NCI-H1092 (cell line): ENCODE measurements at regions not wholly inside any gene's neighbourhood (a gene's known extent, or its start where the extent isn't known, plus 50 kb on each side); places are given as distances from the start of the nearest gene placed in this dataset.

Experiments
- DNase-seq: peaks from one replicate; lab custom pipeline; 2025; lab: John Stamatoyannopoulos, UW

DNA sequence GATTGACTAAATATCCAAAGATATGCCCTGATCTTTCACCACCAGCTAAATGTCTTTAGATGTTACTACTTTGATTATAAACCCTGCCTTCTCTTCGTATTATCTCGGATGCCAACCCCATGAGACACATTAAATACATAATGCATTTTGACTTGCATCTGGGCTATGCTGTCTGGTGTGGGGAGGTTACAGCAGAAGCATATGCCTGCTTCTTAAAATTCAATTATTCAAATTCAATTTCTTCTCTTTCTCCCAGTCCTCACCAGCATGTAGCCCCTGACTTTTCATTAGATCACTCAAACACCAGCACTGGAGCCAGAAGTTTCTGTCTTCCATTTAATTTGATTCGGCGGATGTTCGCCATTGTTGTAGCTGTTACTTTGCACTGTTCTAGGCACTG, 360.7 kb upstream of the CAMK1G start:
- DNase-seq = no peak

DNA sequence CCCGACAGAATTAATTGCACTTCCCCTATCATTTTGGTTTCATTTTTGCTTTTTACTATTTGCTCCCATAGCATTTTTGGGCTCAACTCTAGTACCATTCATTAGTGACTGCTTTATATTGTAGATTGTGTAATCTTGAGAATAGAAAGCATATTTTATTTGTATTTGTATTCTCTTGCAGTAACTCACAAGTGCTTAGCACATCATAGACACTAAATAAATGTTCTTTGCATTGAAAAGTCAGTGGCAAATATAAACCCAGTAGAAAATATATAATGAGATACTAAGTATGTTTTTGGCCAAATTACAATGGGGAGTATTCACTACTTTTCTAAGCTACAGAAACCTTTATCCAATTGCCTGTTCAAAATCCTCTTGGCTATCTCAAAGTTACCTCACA, 359.7 kb upstream of the CAMK1G start:
- no peak for DNase-seq

DNA sequence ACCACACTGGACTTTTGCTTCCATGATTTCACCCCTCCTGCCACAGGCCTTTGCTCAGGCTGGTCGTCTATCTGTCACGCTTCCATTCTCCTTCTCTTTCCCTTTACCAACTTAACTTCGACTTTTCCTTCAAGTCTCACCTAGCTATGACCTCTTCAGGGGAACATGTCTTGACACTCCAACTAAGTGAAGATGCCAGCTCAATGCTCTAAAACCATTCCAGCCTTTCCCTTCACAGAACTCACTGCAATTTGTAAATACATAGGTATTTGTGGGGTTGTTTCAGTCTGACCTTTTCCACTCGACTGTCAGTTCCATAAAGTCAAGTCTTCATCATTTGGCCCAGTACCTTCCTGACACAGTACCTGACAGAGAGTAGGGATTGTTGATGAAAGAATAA, 358.6 kb upstream of the CAMK1G start:
- DNase-seq = no peak

DNA sequence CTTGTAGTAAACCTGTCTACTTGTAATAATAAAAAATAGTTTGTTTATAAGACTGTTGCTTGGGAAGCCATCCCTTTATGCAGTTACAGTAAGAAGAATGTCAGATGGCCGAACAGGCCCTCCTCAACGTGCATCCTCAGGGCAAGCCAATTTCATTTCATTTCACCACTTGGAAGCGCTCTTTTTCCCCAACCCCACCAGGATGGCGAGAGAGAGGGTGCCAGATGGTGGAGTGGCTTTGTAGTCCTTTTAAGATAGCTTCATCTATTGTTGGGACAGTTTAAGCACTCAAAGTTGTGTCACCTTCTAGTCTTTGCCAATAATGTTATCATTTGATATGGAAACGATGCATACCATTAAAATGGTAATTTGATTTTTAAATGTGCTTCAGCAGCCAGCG, 356.3 kb upstream of the CAMK1G start:
- DNase-seq = no peak

DNA sequence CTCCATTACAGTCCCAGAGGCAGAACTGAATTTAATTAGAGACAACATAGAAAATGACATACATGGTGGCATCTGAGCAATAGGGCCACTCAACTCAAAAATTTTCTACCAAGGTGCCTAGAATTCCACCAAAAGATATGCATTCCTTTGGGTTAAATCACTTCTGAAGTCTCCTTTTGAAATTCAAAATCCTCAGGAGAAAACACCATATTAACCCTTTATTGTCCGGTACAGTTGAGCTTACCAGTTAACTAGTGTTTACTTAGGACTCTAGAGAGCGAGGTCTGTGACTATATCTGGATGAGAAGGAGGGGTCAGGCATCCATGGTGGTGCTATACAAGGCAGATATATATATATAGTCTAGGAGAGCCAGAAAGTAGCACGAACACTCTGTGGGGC, 355.6 kb upstream of the CAMK1G start:
- no peak for DNase-seq

DNA sequence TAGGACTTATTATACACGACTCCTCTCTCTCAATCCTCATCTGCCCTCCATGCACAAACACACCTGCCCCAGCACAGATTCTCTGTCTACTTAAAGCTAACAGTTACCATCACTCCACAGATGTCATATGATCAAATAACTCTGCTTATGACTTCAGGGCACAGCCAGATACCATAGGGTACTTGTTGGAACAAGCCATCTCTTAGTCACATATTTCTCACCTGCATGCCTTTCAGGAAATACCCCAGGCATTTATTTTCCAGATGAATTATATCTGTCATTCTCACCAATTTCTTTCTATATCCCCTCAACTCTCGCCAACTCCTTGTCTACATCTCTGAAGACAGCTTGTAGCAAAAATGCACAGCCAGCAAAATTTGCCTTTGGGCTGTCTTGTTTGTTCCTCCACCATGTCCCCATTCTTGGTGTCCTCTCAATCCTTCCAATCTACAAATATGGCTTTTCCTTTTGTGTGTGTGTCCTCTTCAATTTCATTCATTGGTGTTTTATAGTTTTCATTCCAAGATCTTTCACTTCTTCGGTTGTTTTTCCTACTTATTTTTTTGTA, 353.9 kb upstream of the CAMK1G start:
- DNase-seq = no peak

DNA sequence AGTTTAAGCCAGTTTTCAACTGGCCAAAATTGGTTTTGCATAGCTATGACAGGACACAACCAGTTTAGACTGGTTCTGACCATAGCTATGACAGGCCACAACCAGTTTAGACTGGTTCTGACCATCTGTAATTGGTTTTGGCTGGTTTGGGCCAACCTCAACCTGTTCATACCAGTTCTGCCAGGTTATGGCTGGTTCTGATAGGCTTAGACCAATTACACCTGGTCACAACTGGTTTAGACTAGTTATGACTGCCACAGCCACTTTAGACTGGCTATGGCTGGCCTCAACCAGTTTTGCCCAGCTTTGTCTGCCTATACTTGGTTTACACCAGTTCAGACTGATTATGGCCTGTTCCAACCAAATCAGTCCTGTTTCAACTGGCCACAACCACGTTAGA, 353.2 kb upstream of the CAMK1G start:
- DNase-seq = no peak

DNA sequence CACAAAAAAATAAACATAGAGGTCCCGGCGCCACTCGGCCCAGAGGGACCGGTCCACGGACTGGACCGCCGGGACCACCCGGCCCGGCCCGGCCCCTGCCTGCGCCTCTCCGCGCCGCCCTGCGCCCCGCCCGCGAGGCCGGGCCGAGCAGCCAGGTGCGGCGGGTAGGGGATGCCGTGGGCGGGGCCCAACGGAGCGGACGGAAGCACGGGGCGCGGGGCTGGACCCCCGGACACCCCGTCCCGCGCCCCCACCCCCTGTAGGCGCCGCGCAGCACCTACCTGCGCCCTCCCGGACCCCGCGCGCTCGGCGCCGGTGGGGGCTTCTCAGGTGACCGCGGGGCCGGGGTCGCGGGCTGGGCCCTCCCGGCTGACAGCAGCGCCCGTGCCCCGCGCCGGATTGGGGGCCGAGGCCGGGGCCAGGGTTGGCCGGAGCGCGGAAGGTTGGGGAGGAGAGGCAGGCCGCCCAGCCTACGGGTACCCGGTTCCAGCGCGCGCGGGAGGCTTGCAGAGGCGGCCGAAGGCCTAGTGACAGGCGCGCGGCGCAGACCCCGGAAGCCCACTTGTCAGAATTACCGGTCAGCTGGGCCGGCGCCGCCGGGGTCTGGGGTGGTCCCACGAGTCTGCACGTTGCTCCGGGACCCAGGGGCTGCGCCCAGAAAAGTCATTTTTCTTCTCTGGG, 351.9 kb upstream of the CAMK1G start:
- DNase-seq = no peak

DNA sequence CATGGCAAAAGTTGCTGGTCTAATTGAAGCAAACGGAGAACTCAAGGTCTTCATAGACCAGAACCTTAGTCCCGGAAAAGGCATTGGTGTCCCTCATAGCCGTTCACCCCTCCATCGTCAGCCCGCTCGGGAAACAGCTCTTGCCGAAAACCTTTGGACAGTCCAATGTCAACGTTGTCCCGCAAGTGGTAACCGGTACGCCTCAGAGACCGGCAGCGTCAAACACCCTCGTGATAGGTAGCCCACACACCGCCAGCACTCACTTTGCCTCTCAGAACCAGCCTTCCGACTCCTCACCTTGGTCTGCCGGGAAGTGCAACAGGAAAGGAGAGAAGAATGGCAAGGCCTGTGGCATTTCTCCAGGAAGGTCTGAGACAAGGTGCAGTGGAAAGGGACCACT, 351.3 kb upstream of the CAMK1G start:
- no peak for DNase-seq

DNA sequence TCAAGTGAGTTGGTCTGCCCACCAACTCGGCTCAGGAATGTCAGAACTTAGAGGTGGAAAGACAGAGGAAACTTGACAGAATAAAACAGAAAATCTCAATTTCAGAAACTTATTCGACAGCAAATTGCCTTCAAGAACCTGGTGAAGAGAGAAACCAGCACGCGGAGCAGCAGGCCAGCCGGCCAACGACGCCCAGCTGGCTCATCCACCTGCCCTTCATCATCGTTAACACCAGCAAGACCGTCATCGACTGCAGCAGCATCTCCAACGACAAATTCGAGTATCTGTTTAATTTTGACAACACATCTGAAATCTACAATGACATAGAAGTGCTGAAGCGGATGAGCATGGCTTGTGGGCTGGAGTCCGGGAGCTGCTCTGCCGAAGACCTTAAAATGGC, 350.8 kb upstream of the CAMK1G start:
- DNase-seq = no peak

DNA sequence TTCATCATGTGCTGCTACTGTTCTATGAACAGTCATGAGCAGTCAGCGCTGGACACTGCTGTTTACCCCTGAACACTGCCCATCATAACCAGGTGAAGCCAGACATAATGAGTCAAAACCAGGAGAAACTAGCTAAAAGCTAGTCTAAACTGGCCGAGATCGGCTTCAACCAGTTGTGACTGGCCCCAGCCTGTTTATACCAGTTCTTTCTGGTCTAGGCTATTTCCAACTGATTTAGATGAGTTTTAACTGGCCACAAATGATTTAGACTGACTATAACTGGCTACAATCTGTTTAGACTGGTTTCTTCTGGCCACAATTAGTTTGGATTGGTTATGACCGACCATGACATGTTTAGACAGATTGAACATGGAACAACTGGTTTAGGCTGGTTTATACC, 348.3 kb upstream of the CAMK1G start:
- DNase-seq = no peak

DNA sequence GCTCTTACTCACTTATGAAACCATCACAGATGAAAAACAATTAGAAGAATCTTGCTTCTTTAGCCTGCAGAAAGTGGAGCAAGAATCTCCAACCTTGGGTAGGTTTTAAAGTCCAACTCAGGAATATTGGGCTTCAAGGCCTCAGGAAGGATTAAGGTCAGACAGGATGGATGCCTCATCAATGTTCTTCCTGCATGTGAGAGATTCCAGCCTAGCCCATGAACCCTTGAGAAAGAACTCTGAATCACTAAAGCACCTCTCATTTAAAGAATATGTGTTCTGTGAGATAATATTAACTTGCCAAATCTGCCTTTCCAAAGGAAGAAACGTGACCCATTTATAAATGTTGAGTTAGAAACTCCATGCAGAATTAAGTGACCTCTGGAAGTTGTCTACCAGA, 345.2 kb upstream of the CAMK1G start:
- DNase-seq = no peak

DNA sequence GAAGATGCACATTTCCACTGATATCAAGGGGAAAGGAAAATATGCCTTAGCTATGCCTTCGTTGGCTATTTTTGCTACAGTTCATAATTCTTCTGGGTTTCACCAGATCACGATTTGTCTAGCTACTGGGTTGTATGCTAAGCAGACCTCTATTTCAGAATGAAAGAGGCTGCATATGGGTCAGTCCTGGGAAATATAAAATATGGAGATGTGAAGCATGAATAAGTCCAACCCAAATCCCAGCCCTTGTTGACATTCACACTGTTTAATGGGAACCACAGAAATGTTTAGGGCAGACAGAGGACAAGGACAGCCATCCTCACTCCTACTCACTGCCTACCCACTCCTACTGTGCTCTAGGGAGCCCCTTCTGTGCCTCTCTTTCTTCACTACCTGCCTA, 343.2 kb upstream of the CAMK1G start:
- no peak for DNase-seq

DNA sequence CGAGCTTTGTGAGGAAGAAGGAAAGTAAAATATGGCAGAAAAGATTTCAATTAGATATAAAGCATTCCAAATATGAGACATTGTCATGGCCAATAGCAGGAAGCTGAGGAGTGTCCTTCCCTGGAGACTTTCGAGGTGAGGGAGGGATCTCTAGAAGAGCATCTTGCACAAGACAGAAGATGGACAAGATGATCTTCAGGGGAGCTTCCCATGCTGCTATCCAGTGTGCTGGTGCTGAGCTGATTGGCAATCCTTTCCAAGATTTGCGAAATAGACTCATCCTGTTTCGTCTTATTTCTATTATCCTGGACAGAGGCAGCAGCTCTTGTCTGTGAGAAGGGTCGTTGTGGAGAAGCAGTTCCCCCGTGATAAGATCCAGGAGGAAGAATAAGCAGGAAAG, 342.0 kb upstream of the CAMK1G start:
- no peak for DNase-seq

DNA sequence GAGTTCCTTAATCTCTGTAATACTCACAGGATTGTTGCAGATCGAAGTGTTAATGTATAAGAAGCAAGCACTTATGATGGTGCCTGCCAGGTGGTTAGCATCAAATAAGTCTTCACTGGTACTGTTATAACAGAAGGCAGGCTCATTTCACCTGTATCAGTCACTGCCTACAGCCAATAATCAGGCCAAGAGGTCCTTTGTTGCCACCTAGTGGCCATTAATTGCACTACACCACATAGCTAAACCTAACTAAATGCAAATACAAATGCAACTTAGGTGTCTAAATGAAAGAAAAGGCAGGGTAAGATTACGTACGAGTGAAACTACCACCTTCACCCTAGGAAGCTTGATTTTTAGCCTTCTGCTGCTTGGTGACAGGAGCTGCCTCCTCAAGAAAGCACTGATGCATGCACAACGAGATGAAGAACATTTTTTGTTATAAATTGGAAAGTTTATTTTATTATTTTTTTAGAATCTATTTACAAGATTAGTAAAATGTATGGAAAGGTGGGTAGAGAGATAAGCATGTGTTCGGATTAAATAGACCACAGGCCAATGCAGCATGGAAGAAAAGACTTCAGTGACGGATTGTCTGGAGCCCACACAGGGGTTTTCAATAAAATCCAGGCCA, 334.8 kb upstream of the CAMK1G start:
- peak; percentile 63 for DNase-seq

DNA sequence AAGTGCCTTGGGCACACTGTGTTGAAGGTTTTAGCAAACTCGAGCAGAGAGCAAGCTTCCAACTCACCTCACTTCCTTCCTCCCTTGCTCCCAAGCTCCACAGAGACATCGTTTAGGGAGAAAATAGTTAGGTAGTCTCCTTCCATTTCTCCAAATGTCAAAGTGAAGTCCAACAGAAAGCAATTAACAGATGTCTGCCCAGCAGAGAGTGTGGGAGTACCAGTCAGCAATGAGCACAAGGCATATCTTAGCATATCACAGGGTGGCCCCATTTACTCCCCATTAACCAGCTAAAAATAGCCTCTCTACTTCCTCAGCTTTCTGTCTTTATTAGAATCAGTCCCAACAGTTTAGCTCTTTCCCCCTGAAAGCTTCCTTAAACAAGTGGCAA, 334.2 kb upstream of the CAMK1G start:
- no peak for DNase-seq

DNA sequence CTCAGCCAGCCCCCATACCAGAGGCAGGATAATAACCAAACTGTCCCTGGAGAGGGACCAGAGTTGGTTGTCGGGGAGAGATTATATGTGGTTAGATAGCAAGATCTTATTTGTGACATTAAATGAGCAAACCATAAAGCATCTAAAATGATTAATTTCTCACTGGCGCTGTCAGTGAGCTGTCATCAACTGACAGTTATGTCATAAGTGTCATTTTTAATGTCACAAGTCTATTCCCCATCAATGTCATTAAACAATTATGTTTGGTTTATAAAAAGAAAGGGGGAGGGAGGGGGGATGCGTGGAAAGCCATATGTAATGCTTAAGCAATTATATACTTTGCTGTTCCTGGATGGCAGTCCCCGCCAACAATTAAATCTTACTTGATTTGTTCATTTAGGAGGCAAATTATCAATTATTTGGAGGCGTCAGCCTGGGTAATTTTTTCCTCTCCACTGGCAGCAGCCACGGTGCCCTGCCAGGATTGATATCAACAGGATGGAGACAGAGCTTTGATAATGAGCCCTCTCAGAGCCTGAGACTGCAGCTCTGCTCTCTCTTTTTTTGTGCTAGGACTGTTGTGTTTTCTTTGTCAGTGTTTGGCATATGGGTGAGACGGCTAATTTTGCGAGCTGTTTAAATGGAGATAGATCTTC, 333.6 kb upstream of the CAMK1G start:
- DNase-seq = peak; percentile 31

DNA sequence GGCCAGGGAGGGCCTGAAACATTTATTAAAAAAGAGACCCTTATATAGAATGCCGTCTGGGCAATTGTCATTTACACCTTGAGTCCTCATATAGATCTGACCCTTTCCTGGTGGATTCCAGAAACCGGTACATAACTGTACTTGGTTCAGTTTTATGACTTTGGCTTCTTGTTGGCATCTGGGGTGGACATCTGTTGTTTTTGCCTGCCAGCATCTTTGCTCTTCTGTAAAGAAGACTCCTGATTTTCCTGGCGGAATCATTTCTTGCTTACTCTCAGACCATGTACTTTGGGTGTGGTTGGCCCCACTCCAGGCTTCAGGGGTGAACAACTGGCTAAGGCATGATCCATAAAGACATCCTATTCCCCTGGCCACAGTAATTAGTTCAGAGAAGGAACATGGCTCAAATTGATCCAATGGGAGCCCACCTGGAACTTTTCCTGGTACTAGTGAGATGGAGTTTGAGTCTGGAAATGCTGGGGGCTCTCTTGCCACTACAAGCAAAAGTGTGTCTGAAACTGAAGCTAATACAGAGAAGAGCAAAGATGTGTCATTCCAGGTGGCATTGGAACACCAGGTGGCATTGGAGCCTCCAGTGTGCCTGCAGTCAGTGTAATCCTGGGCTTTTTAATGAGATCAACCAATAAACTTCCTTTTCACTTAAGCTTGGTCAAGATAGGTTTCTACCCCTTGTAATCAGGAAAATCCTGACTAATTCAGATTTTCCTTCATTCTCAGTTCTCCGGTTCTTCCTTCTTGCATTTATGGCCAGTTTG, 332.5 kb upstream of the CAMK1G start:
- no peak for DNase-seq

DNA sequence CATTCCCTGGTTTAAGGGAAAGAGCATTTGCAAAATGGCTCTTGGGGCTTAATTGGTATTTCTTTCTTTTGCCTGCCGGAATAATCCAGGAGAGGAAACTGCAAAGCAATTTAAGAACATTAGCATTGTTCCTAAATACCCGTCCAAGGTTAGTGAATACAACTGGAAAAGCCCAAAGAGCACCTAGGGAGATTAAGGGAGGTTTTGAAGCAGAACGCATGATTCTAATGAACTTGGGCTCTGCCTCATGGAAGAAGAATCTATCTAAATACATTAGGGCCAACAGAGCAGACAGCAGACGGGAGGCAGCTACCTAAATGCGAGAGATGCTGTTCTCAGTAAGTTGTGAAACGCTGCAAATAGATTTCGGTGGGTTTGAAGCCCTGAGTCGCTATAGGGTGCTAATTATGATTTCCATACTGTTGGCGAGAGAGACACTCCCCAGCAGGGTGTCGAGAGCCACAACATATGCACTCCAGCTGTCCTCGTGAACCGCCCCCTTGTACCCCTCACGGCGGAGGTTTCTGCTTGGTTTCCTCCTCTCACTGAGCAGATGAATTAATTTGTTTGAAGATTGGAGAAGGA, 326.7 kb upstream of the CAMK1G start:
- DNase-seq = no peak

DNA sequence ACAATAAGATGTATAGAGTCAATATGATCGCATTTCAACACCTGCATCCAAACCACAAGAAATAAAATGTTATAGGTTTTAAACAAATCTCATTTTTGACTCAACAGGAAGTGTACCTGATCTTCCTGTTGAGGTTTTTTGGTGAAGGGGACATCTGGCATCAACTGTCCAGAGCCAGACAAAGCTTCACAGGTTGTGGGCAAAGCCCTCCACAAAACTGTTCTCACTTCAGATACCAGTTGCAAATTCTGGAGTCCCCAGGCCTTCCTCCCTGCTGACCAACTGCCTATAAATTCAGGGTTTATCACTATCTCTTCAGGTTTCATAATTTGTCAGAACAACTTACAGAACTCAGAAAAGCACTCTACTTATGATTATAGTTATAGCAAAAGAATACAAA, 326.1 kb upstream of the CAMK1G start:
- no peak for DNase-seq

DNA sequence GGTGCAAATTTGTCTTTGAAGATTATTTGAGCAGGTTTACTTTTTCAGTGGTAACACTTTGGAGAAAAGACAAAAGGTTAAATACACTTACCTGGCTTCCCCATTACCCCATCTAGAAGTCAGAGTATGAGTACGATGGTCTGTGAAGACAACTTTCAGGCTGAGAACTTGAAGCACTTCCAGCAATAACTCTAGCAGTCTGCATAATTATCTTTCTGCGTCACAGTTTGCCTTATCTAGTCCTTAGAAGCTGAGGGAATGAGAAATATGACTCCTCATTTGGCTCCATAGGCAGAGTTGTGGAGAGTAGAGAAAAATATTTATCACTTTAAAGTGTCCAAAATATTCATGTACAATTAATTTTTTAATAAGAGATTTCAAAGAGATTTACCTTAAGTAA, 323.4 kb upstream of the CAMK1G start:
- DNase-seq = no peak

DNA sequence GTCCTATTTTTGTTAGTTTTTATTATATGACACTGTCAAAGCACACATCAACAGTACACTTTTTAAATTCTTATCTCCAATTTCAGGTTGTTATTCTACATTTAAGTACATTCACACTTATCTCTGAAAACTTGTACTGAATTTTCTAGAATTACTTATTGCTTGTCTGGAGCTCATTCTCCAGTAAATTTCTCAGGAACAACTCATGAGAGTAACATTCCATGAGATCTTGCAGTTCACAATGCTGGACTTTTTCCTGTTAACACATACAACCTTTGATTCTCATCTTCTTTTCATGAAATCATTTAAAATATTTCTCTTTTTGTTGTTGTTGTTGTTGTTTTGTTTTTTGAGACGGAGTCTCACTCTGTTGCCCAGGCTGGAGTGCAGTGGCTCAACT, 320.9 kb upstream of the CAMK1G start:
- no peak for DNase-seq
